GM12878 (cell line): ENCODE measurements at regions not wholly inside any gene's neighbourhood (a gene's known extent, or its start where the extent isn't known, plus 50 kb on each side); places are given as distances from the start of the nearest gene placed in this dataset.

Experiments used
- ATAC-seq: fragments of 200-7000 bp; cut with Tn5 transposase; 3 replicates; pipeline ENCODE4 v1.9.1; 2020; ENCODE audit warnings: mild to moderate bottlenecking, moderate library complexity
- BruUV-seq: library from RNA; stranded (reverse); fragments of 400-500 nt; replicated peaks from 2 replicates; lab custom pipeline; 2021; lab: Mats Ljungman, UMichigan
- CTCF ChIA-PET: fragments of 300-600 bp; sonication (Branson Sonifier 250); formaldehyde crosslinking; extraction: SDS; loops from one replicate; lab custom pipeline; 2021; ENCODE audit warnings: inconsistent platforms; lab: Yijun Ruan, JAX
- POLR2A ChIA-PET: fragments of 350-600 bp; formaldehyde crosslinking; extraction: SDS; loops from one replicate; lab custom pipeline; 2021; ENCODE audit warnings: inconsistent platforms; lab: Charles Lee
- RAD21 ChIA-PET: fragments of 300-600 bp; sonication (Branson Sonifier 250); formaldehyde crosslinking; loops from one replicate; lab custom pipeline; 2023; ENCODE audit warnings: antibody characterized with exemption; ENCODE audit not compliant: unreplicated experiment; lab: Charles Lee
- SMC1A ChIA-PET: fragments of 300-600 bp; sonication (Branson Sonifier 250); formaldehyde crosslinking; loops from one replicate; lab custom pipeline; 2023; ENCODE audit not compliant: unreplicated experiment, uncharacterized antibody; lab: Charles Lee
- DNase-seq: peaks from one replicate; pipeline ENCODE4 v3.0.0-alpha.2; 2011; ENCODE audit warnings: low read depth, low spot score
- FAIRE-seq: peaks from 3 replicates; lab custom pipeline; 2011; peaks lifted over from hg19 to GRCh38; lab: Jason Lieb, UNC
- H2AFZ ChIP-seq: 2 replicates; pipeline ENCODE4 v1.6.0; 2011; ENCODE audit warnings: low read depth, low read length, control low read depth; ENCODE audit not compliant: control insufficient read depth
- H3K27ac ChIP-seq: 2 replicates; pipeline ENCODE4 v1.5.1; 2011; ENCODE audit warnings: control low read depth; ENCODE audit not compliant: control insufficient read depth, insufficient read depth
- H3K27me3 ChIP-seq, 2 experiments: replicated peaks in 1 of 2; 2 replicates each; pipeline versions ENCODE4 v1.6.0 to v1.6.1; 2011; ENCODE audit warnings: low read length in 1 of 2; ENCODE audit not compliant: control insufficient read depth in 2 of 2, insufficient read depth in 2 of 2
- H3K36me3 ChIP-seq, 2 experiments: 2 replicates each; pipeline ENCODE4 v1.5.1; 2011; ENCODE audit warnings: low read length in 1 of 2; ENCODE audit not compliant: control insufficient read depth in 2 of 2, insufficient read depth in 2 of 2
- H3K4me1 ChIP-seq: 2 replicates; pipeline ENCODE4 v1.6.1; 2011; ENCODE audit warnings: mild to moderate bottlenecking, low read length, moderate library complexity, mixed read lengths; ENCODE audit not compliant: control insufficient read depth, insufficient read depth
- H3K4me2 ChIP-seq: 2 replicates; pipeline ENCODE4 v1.6.0; 2011; ENCODE audit warnings: control low read depth; ENCODE audit not compliant: control insufficient read depth, insufficient read depth
- H3K4me3 ChIP-seq: fragments of 200-600 bp; sonication (generic); 2 replicates; pipeline ENCODE4 v1.5.1; 2016
- H3K79me2 ChIP-seq: 2 replicates; pipeline ENCODE4 v1.6.0; 2011; ENCODE audit warnings: low read length; ENCODE audit not compliant: control insufficient read depth, insufficient read depth
- H3K9ac ChIP-seq: 2 replicates; pipeline ENCODE4 v1.8.0; 2011; ENCODE audit warnings: low read length, control low read depth, mixed read lengths; ENCODE audit not compliant: control insufficient read depth, insufficient read depth
- H3K9me3 ChIP-seq: replicated peaks from 3 replicates; pipeline ENCODE4 v1.5.1; 2011; ENCODE audit warnings: mild to moderate bottlenecking, low read length; ENCODE audit not compliant: control insufficient read depth, insufficient read depth
- H4K20me1 ChIP-seq: 2 replicates; pipeline ENCODE4 v1.6.0; 2011; ENCODE audit not compliant: control insufficient read depth, insufficient read depth
- CBX3 ChIP-seq: fragments of 200-600 bp; sonication (generic); IDR thresholded peaks from 2 replicates; pipeline ENCODE4 v1.6.1; 2016; ENCODE audit warnings: low read depth, borderline replicate concordance
- DPF2 ChIP-seq: fragments of 450-650 bp; IDR thresholded peaks from 2 replicates; pipeline ENCODE4 v1.6.1; 2017; ENCODE audit warnings: mild to moderate bottlenecking
- FOXK2 ChIP-seq: fragments of 450-650 bp; IDR thresholded peaks from 2 replicates; pipeline ENCODE4 v1.6.1; 2017; ENCODE audit warnings: mild to moderate bottlenecking, moderate library complexity
- HDGF ChIP-seq: fragments of 450-650 bp; IDR thresholded peaks from 2 replicates; pipeline ENCODE4 v1.6.1; 2016; ENCODE audit warnings: antibody characterized with exemption
- NFYA ChIP-seq: IDR thresholded peaks from 2 replicates; pipeline ENCODE4 v1.6.1; 2011; ENCODE audit warnings: low read depth, mild to moderate bottlenecking, low read length, improper control_type of control experiment, borderline replicate concordance
- POLR2A ChIP-seq: IDR thresholded peaks from 2 replicates; pipeline ENCODE4 v1.6.1; 2011; ENCODE audit warnings: low read depth, mild to moderate bottlenecking, low read length
- POLR2AphosphoS2 ChIP-seq: IDR thresholded peaks from 2 replicates; pipeline ENCODE4 v1.6.1; 2011; ENCODE audit warnings: low read depth, mild to moderate bottlenecking, low read length, improper control_type of control experiment, moderate library complexity
- SREBF1 ChIP-seq: IDR thresholded peaks from 2 replicates; pipeline ENCODE4 v1.6.1; 2012; ENCODE audit warnings: mild to moderate bottlenecking, low read length
- SUPT20H ChIP-seq: IDR thresholded peaks from 2 replicates; pipeline ENCODE4 v1.6.1; 2011; ENCODE audit warnings: low read depth, mild to moderate bottlenecking, low read length, moderate library complexity, borderline replicate concordance; ENCODE audit not compliant: control insufficient read depth
- ZNF622 ChIP-seq: fragments of 450-650 bp; IDR thresholded peaks from 2 replicates; pipeline ENCODE4 v1.6.1; 2017; ENCODE audit warnings: mild to moderate bottlenecking, inconsistent platforms
- ZSCAN29 ChIP-seq: fragments of 450-650 bp; IDR thresholded peaks from 2 replicates; pipeline ENCODE4 v1.6.1; 2017; ENCODE audit warnings: mild to moderate bottlenecking, moderate library complexity
- in situ Hi-C: fragments of 300-500 bp; cut with MboI; formaldehyde crosslinking; loops from 9 replicates; pipeline ENCODE4 v1.14.3; 2018; ENCODE audit warnings: mixed read lengths
- intact Hi-C: fragments of 100-400 bp; cut with micrococcal nuclease; formaldehyde crosslinking; loops from one replicate; pipeline ENCODE4 v1.14.2; 2022; ENCODE audit not compliant: unreplicated experiment
- TF ChIP-seq, protein P1 (sequence below): fragments of 450-650 bp; IDR thresholded peaks from 2 replicates; pipeline ENCODE4 v1.6.1; 2017; ENCODE audit warnings: mild to moderate bottlenecking, moderate library complexity

DNA sequence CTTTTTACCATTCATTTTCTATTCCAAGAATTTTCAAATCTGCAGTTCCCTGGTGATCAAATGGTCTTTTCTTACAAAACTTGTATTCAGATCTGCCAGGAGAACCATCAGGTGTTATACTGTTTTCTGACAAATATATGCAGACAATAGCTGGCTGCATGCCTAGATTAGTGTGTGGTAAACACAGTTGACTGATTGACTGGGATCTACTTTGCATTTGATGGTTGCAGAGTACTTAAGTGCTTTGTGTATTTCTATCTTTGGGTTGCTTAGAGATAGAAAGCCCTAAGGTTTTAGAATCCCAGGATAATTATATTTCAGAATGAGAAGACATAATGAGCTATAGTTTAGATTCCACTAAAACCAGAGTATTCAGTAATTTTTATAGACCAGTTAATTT is 102.0 kb upstream of the CHODL start:
- no TSS peak for BruUV-seq
- TF ChIP-seq CBX3 (no peak), DPF2 (no peak), POLR2AphosphoS2 (no peak), SUPT20H (no peak), ZSCAN29 (no peak), SREBF1 (no peak), HDGF (no peak), ZNF622 (no peak), FOXK2 (no peak), POLR2A (no peak), NFYA (no peak)
- TF ChIP-seq, protein P1, sequence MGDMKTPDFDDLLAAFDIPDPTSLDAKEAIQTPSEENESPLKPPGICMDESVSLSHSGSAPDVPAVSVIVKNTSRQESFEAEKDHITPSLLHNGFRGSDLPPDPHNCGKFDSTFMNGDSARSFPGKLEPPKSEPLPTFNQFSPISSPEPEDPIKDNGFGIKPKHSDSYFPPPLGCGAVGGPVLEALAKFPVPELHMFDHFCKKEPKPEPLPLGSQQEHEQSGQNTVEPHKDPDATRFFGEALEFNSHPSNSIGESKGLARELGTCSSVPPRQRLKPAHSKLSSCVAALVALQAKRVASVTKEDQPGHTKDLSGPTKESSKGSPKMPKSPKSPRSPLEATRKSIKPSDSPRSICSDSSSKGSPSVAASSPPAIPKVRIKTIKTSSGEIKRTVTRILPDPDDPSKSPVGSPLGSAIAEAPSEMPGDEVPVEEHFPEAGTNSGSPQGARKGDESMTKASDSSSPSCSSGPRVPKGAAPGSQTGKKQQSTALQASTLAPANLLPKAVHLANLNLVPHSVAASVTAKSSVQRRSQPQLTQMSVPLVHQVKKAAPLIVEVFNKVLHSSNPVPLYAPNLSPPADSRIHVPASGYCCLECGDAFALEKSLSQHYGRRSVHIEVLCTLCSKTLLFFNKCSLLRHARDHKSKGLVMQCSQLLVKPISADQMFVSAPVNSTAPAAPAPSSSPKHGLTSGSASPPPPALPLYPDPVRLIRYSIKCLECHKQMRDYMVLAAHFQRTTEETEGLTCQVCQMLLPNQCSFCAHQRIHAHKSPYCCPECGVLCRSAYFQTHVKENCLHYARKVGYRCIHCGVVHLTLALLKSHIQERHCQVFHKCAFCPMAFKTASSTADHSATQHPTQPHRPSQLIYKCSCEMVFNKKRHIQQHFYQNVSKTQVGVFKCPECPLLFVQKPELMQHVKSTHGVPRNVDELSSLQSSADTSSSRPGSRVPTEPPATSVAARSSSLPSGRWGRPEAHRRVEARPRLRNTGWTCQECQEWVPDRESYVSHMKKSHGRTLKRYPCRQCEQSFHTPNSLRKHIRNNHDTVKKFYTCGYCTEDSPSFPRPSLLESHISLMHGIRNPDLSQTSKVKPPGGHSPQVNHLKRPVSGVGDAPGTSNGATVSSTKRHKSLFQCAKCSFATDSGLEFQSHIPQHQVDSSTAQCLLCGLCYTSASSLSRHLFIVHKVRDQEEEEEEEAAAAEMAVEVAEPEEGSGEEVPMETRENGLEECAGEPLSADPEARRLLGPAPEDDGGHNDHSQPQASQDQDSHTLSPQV = no peak
- CTCF ChIA-PET = no interaction called here
- intact Hi-C loops = no loop called here
- no peak for ATAC-seq
- RAD21 ChIA-PET = no interaction called here
- no peak overlapping the region for H3K4me2 ChIP-seq
- H4K20me1 ChIP-seq = no peaks in the 10 kb centered on the region
- H3K27me3 ChIP-seq = no peaks in the 10 kb centered on the region
- no peaks in the 10 kb centered on the region for H3K79me2 ChIP-seq
- SMC1A ChIA-PET = no interaction called here
- FAIRE-seq = no peak
- H3K9ac ChIP-seq = no peak overlapping the region
- POLR2A ChIA-PET = no interaction called here
- no peak overlapping the region for H2AFZ ChIP-seq
- H3K9me3 ChIP-seq = no peaks in the 10 kb centered on the region
- no peak overlapping the region for H3K4me3 ChIP-seq
- H3K36me3 ChIP-seq = no peaks in the 10 kb centered on the region
- H3K4me1 ChIP-seq = no peaks in the 10 kb centered on the region
- no peak for DNase-seq
- no peak overlapping the region for H3K27ac ChIP-seq
- in situ Hi-C loops = no loop called here
